Stimulated activated CD4-positive, alpha-beta T cell treated with anti-CD3 and anti-CD28 coated beads, Interleukin-1b, Interleukin-23, amount 100 ng/mL, for 1 hour (primary cell): ENCODE measurements at regions not wholly inside any gene's neighbourhood (a gene's known extent, or its start where the extent isn't known, plus 50 kb on each side); places are given as distances from the start of the nearest gene placed in this dataset.
"Not testable (repeated sequence)": the region's sequence is repeated elsewhere in the genome, so short reads cannot be mapped to it uniquely, and the experiment has no call there.

Experiments used
- DNase-seq, 2 donors: peaks; one replicate each; pipeline ENCODE4 v3.0.0-alpha.2; 2020; ENCODE audit warnings: low read depth in 2 of 2

DNA sequence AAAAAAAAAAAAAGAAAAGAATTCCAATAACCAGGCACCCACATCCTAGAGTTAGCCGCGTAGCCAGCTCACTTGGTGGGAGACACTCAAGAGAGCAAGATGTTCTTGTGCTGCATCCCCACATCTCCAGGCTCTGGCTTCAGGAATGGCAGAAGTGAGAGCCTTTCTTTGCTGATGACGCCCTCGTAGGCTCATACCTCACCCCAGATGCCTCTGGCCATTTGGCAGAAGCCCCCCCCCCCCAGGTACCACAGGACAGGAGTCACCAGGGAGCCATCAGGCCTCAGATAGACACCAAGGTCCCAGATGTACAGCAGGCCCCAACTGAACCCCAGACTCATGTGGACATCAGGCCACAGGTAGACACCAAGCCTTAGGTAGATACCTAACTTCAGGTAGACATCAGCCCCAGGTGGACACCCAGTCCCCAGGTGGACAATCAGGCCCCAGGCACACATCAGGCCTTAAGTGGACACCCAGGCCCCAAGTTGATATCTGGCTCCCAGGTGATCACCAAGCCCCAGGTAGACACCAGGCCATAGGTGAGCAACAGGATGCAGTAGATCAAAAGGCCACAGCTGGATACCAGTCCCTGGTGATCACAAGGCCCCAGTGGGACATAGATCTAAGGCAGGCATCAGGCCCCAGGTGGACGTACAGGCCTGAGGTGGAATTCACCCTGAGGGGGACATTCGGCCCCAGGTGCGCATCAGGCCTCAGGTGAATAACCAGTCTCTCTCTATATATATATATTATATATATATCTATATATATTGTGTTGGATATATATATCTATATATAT, 202.5 kb downstream of the POTEM start:
- not testable (repeated sequence) for DNase-seq

DNA sequence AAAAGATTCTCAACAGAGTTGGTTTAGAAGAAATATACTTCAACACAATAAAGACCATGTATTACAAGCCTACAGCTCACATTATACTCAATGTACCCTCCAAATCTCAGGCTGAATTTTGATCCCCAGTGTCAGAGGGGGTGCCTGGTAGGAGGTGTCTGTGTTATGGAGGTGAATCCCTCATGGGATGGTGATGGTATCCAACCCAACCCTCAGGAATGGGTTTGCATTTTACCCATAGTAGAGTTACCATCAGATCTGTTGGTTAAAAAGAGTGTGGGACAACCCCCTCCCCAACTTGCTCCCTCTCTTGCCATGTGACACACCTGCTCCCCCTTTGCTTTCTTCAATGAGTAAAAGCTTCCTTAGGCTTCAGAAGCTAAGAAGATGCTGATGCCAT, 205.5 kb downstream of the POTEM start:
- not testable (repeated sequence) for DNase-seq

DNA sequence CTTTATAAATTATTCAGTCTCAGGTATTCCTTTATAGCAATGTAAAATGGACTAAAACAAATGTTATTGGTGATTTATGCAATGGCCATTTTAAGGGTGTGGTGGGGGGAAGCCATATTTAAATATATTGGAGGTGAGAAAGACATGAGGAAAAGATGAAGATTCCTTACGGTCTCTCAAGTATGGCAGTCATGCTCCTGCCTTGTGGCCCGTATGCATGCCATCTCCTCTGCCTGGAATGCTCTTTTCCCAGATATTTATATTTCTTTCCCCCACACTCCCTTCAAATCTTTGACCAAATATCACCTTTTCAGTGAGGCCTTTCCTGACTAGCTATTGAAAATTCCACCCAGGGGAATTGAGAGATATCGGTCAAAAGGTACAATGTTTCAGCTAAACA, 206.0 kb downstream of the POTEM start:
- not testable (repeated sequence) for DNase-seq

DNA sequence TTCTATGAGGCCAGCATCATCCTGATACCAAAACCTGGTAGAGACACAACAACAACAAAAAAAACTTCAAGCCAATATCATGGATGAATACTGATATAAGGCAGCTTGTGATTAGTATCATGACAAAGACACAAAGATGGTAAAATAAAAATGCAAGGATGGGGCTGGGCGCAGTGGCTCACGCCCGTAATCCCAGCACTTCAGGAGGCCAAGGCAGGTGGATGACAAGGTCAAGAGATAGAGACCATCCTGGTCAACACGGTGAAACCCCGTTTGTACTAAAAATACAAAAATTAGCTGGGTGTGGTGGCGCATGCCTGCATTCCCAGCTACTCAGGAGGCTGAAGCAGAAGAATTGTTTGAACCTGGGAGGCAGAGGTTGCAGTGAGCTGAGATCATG, 210.2 kb downstream of the POTEM start:
- DNase-seq: not testable (repeated sequence)

DNA sequence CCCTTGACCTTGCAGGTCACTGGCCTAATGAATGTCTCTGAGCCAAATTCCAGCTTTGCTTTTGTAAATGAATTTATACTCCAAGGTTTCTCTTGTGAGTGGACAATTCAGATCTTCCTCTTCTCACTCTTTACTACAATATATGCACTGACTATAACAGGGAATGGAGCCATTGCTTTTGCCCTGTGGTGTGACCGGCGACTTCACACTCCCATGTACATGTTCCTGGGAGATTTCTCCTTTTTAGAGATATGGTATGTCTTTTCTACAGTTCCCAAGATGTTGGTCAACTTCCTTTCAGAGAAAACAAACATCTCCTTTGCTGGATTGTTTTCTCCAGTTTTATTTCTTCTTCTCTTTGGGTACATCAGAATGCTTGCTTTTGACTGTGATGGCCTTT, 213.1 kb downstream of the POTEM start:
- not testable (repeated sequence) for DNase-seq

DNA sequence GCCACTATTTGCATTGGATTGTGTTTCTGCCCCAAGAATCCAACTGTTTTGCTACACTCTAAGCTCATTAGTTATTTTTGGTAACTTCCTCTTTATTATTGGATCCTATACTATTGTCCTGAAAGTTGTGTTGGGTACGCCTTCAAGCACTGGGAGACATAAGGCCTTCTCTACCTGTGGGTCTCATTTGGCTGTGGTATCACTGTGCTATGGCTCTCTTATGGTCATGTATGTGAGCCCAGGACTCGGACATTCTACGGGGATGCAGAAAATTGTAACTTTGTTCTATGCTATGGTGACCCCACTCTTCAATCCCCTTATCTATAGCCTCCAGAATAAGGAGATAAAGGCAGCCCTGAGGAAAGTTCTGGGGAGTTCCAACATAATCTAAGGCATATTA, 213.6 kb downstream of the POTEM start:
- DNase-seq: not testable (repeated sequence)

DNA sequence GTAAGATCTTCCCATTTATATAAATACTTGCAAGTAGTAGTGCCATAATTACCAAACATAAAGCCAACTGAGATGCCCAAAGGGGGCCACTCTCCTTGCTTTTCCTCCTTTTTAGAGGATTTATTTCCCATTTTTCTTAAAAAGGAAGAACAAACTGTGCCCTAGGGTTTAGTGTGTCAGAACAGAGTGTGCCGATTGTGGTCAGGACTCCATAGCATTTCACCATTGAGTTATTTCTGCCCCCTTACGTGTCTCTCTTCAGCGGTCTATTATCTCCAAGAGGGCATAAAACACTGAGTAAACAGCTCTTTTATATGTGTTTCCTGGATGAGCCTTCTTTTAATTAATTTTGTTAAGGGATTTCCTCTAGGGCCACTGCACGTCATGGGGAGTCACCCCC, 227.9 kb downstream of the POTEM start:
- DNase-seq: not testable (repeated sequence)

DNA sequence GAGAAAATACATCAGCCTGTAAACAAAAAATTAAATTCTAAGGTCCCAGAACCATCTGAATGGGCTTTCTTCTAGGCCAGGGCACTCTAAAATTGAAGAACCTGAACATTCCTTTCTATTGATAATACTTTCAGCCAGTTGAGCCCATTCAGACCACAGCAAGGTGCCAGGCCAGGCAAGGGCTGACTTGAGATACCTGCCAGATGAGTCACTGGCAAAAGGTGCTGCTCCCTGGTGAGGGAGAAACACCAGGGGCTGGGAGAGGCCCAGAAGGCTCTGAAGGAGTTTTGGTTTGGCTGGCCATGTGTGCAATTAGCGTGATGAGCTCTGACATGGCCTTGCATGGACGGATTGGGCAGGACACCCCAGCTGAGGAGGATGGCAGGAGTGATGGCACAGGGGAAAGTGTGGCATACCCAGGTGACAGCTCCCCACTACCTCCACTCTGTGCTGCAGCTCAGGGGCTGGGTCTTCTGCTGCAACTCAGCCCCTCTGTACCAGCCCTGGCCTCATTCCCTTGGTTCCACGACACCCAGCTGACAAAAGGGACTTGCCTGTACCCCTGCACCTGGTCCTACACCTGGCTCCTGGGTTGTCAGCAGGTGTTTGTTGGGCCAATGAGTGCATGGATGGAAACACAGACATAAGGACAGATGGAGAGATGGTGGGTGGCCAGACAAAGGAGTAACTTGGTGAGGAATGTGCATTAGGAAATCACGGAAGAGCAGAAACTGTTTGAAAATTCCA, 230.4 kb downstream of the POTEM start:
- not testable (repeated sequence) for DNase-seq

DNA sequence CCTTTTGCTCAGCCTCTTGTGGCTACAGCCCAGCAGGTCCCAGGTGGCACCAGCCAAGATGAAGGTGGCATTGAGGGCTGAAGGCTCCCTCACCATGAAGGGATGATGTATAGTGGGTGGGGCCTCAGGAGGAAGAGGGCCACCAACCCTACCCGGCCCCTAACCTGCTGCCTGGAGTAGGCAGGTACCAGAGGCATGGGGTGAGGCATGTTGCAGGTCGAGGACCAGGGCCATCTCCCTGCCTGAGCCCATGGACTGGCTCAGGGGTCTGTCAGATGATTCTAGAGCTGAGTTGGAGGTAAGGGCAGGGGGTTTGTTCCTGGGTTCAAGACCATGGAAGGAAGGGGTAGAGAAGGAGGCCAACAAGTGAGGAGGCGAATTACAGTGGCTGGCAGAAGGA, 231.1 kb downstream of the POTEM start:
- DNase-seq: not testable (repeated sequence)

DNA sequence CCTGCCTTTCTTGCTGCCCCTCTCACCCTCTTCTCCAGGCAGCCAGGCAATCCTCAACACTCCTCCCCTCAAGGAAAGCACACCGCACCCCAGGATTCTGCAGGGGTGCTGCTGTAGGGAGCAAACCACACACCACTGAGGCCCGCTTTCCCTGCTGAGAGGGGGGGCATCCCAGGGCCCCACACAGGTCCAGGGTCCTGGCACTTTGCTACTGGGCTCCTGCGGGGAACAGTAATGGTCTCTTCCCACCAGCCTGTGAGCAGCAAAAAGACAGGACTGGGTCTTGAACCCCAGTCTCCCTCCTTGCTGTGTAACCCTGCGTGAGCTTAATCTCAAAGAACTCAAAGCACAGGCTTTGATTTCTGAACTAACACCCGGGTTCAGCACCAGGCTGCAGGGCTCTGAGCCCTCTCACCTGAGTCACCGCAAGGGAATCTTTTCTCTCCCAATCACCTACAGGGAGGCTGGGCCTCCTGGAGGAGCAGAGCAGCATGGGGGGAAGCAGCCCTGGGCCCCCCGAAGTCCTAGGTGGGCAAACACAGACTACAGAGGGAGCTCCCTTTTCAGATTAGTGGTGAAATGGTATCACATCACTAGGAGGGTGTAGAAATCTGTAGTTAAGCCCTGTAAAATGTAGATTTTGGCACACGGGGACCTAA, 232.6 kb downstream of the POTEG start:
- DNase-seq: not testable (repeated sequence)

DNA sequence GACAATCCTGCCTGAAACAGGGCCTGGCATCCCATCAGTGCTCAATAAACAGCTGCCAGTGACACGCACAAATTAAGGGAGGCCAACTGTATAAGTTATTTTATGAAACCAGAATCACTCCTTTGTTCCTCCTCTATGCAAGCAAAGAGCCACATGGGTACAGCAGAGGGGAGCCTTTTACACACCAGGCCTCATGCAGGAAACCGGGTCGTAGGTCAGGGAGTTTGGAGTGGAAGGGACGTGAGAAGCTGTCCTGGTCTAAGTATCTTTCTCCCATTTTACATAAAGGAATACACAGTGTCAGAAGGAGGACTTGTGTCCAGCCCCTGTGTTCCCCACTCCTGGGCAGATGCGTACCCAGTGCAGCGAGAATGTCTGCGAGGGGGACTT, 232.1 kb downstream of the POTEG start:
- not testable (repeated sequence) for DNase-seq

DNA sequence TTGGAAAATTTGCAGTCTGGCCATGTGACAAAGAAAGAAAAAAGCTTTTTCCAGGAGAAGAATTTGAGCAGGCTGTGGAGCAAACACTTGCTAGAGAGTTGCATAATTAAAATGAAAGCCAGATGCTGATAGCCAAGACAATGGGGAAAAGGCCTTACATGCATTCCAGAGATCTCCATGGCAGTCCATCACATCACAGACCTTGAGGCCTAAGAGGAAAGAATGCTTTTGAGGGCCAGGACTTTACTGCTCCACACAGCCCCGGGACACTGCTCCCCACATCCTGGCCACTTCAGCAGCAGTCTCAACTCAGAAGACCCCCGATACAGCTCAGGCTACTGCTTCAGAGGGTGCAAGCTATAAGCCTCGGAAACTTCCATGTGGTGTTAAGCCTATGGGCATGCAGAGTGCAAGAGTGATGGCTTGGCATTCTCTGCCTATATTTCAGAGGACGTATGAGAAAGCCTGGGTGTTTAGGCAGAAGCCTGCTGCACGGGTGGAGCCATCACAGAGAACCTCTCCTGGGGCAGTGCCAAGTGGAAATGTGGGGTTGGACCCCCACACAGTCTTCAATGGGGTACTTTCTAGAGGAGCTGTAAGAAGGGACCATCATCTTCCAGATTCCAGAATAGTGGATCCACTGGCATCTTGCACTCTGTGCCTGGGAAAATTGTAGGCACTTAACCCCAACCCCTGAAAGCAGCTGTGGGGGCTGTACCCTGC, 230.7 kb downstream of the POTEG start:
- not testable (repeated sequence) for DNase-seq

DNA sequence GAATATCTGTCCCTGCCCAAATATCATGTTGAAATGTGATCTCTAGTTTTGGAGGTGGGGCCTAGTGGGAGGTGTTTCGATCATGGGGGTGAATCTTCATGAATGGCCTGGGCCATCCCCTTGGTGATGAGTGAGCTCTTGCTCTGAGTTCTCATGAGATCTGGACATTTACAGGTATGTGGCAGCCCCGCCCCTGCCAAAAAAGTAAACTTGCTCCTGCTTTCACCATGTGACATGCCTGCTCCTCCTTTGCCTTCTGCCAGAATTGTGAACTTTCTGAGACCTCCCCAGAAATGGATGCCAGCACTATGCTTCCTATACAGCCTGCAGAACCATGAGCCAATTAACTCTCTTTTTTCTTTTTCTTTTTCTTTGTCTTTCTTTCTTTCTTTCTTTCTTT, 229.3 kb downstream of the POTEG start:
- not testable (repeated sequence) for DNase-seq

DNA sequence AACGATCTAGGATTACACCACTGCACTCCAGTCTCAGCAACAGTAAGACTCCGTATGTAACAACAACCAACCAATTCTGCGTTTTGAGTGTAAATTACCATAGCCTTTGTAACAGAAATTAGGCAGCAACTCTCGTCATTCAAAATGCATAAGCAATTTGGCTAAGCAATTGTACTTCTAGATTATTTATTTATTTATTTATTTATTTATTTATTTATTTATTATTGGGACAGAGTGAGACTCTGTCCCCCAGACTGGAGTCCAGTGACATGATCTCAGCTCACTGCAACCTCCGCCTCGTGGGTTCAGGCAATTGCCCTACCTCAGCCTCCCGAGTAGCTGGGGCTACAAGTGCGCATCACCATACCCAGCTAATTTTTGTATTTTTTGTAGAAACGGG, 217.7 kb downstream of the POTEG start:
- not testable (repeated sequence) for DNase-seq

DNA sequence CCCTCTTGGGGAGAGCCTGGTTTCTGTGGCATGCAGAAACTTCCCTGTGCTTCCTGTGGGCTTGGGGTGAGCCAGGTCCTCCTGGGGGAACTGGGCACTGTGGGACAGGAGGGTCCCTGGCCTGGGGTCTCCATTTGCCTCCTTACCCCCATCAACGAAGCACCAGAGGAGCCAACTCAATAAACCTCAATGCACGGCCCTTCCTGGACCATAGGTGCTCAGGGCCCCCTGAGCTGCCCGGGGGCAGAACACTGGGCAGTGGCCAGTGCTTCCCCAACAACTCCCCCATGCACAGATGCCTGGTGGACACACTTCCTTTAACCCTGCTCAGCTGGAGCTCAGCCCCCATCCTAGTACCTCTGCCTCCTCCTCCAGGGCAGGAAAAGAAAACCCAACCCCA, 214.7 kb downstream of the POTEG start:
- DNase-seq: not testable (repeated sequence)

DNA sequence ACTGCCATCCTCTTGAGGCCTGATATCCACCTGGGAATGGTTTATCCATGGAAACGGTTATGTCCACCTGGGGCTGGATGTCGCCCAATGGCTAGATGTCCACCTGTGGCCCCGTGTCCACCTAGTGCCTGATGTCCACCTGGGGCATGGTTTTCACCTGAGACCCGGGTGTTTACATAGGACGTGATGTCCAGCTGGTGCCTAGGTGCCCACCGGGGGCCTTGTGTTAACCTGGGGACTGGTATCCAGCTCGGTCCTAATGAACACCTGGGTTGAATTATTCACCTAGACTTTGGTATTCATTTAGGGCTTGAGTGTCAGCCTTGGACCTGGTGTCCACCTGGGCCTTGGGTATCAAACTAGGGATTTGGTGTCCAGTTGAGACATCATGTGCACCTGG, 202.7 kb downstream of the POTEG start:
- not testable (repeated sequence) for DNase-seq

DNA sequence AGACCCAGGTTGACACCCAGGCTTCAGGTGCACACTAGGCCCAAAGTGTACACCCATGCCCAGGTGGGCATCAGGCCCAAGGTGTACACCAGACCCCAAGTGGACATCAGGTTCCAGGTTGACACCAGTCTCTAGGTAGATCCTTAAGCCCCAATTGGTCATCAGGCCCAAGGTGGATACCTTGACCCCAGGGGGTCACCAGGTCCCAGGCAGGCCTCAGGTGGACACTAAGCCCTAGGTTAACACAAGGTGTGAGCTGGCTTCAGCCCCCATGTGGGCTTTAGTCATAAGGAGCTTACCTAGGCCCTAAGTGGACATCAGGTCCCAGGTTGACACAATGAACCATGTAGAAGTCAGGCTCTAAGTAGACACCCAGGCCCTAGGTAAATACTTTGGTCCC, 200.1 kb downstream of the POTEG start:
- not testable (repeated sequence) for DNase-seq

DNA sequence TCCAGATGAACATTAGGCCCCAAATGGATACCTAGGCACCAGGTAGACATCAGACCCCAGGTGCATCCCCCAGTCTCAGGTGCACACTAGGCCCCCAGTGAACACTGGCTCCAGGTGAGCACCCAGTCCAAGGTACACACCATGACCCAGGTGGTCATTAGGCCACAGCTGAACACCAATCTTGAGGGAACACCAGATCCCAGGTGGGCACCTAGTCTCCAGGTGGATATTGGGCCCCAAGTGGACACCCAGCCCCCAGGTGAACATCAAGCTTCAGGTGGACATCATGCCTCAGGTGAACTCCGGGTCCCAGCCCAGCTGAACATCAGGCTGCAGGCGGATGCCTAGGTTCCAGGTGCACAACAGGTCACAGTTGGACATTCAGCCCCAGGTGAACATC, 196.5 kb downstream of the POTEG start:
- DNase-seq: not testable (repeated sequence)

DNA sequence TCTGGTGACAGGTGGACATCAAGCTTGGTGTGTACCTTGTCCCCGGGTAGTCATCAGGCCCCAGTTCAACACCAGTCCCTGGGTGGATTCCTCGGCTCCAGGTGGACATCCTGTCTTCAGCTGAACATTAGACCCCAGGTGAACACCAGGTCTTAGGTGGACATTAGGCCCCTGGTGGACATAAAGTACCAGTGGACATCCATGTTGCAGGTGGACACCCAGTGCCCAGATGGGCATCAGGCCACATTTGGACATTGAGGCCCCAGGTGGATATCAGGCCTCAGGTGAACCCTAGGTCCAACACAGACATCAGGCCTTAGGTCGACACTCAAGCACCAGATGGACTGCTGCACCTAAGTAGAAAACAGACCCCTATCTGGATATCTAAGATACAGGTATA, 195.6 kb downstream of the POTEG start:
- not testable (repeated sequence) for DNase-seq

DNA sequence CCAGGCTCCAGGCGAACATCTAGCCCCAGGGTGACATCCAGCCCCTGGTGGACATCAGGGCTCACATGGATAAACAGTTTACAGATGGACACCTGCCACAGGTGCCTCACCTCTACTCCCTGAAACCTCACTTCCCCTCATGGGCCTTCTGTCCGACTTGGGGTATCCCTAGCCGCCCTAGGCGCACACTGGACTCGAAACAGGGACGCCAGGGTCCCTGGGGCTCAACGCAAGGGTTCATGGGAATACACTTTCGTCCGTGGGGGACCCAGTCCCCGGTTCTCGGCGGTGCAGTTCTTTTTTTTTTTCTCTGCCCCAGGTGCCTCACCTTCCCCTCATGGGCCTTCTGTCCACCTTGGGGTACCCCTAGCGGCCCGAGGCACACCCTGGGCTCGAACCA, 194.2 kb downstream of the POTEG start:
- DNase-seq: not testable (repeated sequence)

DNA sequence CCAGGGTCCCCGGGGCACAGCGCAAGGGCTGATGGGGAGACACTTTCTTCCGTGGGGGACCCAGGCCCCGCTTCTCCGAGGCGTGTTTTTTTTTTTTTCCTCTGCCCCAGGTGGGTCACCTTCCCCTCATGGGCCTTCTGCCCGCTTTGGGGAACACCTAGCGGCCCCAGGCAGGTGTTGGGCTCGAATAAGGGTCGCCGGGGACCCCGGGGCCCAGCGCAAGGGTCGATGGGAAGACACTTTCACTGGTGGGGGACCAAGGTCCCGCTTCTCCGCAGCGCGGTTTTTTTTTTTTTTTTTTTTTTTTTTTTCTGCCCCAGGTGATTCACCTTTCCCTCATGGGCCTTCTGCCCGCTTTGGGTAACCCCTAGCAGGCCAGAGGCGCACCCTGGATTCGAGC, 193.8 kb downstream of the POTEG start:
- not testable (repeated sequence) for DNase-seq

DNA sequence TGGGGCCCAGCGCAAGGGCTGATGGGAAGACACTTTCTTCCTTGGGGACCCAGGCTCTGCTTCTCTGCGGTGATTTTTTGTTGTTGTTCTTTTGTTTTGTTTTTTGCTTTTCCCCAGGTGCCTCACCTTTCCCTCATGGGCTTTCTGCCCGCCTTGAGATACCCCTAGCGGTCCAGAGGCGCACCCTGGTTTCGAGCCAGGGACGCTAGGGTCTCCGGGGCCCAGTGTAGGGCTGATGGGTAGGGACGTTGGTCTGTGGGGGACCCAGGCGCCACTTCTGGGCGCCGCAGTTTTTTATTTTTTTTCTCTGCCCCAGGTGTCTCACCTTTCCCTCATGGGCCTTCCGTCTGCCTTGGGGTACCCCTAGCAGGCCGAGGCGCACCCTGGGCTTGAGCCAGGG, 192.7 kb downstream of the POTEG start:
- DNase-seq: not testable (repeated sequence)
